Inflammatory macrophage (primary cell): ENCODE measurements at regions not wholly inside any gene's neighbourhood (a gene's known extent, or its start where the extent isn't known, plus 50 kb on each side); places are given as distances from the start of the nearest gene placed in this dataset.
"Not testable (repeated sequence)": the region's sequence is repeated elsewhere in the genome, so short reads cannot be mapped to it uniquely, and the experiment has no call there.

Experiments
- DNase-seq, 2 donors: peaks; one replicate each; pipeline ENCODE4 v3.0.0-alpha.2; 2020 to 2022

GRCh38 chr12:61098031-61098580 lies 1162.1 kb upstream of the USP15 start:
- no peak for DNase-seq

- no peak for DNase-seq
These were observed 1153.1 kb upstream of the USP15 start for GRCh38 chr12:61107118-61107517.

- DNase-seq: no peak
These were observed 1149.0 kb upstream of the USP15 start for GRCh38 chr12:61111218-61111617.

GRCh38 chr12:61137677-61138414 lies 1122.4 kb upstream of the USP15 start:
- DNase-seq: no peak

GRCh38 chr12:61138415-61138759 lies 1121.8 kb upstream of the USP15 start:
- no peak for DNase-seq

GRCh38 chr12:61161961-61162360 lies 1098.2 kb upstream of the USP15 start:
- no peak for DNase-seq

- no peak for DNase-seq
These were observed 1071.2 kb upstream of the USP15 start for GRCh38 chr12:61188801-61189595.

- DNase-seq: no peak
These were observed 1046.6 kb upstream of the USP15 start for GRCh38 chr12:61213646-61214045.

- DNase-seq: no peak
These were observed 1039.9 kb upstream of the USP15 start for GRCh38 chr12:61220337-61220736.

GRCh38 chr12:61232040-61232439 lies 1028.2 kb upstream of the USP15 start:
- DNase-seq: no peak

- DNase-seq: no peak
These were observed 1009.9 kb upstream of the USP15 start for GRCh38 chr12:61250303-61250702.

- no peak for DNase-seq
These were observed 1009.1 kb upstream of the USP15 start for GRCh38 chr12:61251076-61251475.

GRCh38 chr12:61254225-61254624 lies 1006.0 kb upstream of the USP15 start:
- DNase-seq: no peak

GRCh38 chr12:61264294-61264693 lies 995.9 kb upstream of the USP15 start:
- not testable (repeated sequence) for DNase-seq

GRCh38 chr12:61267474-61267873 lies 992.7 kb upstream of the USP15 start:
- no peak for DNase-seq

GRCh38 chr12:61272441-61272840 lies 987.8 kb upstream of the USP15 start:
- no peak for DNase-seq

GRCh38 chr12:61282790-61283575 lies 977.2 kb upstream of the USP15 start:
- no peak for DNase-seq

- no peak for DNase-seq
These were observed 969.7 kb upstream of the USP15 start for GRCh38 chr12:61290473-61290872.

- no peak for DNase-seq
These were observed 968.6 kb upstream of the USP15 start for GRCh38 chr12:61291647-61292046.

GRCh38 chr12:61294011-61294410 lies 966.2 kb upstream of the USP15 start:
- not testable (repeated sequence) for DNase-seq

- DNase-seq: no peak
These were observed 958.4 kb upstream of the USP15 start for GRCh38 chr12:61301817-61302216.

GRCh38 chr12:61302282-61302681 lies 957.9 kb upstream of the USP15 start:
- DNase-seq: no peak

- no peak for DNase-seq
These were observed 952.0 kb upstream of the USP15 start for GRCh38 chr12:61308220-61308619.
